Neural cell (in vitro differentiated cells): ENCODE measurements at regions not wholly inside any gene's neighbourhood (a gene's known extent, or its start where the extent isn't known, plus 50 kb on each side); places are given as distances from the start of the nearest gene placed in this dataset.

ENCODE experiments used
- H2AFZ ChIP-seq: fragments of 200-600, 300-800 bp; sonication (generic), shearing (Covaris generic); 2 replicates; pipeline ENCODE4 v1.6.0; 2014; ENCODE audit warnings: low read depth, mild to moderate bottlenecking, antibody characterized with exemption, low read length, moderate library complexity
- H3F3A ChIP-seq: fragments of 200-600 bp; shearing (Covaris generic); 2 replicates; pipeline ENCODE4 v1.6.1; 2016; ENCODE audit warnings: mild to moderate bottlenecking, moderate library complexity, mixed read lengths, antibody characterized with exemption, low read length; ENCODE audit not compliant: insufficient read depth, poor library complexity, severe bottlenecking
- H3K27ac ChIP-seq: fragments of 200-600, 300-800 bp; sonication (generic), shearing (Covaris generic); 2 replicates; pipeline ENCODE4 v1.5.1; 2014; ENCODE audit warnings: mild to moderate bottlenecking, low read length, moderate library complexity
- H3K27me3 ChIP-seq: fragments of 300-800, 200-600 bp; sonication (generic), shearing (Covaris generic); 2 replicates; pipeline ENCODE4 v1.6.0; 2014; ENCODE audit warnings: mild to moderate bottlenecking, low read depth, low read length, moderate library complexity; ENCODE audit not compliant: insufficient read depth
- H3K36me3 ChIP-seq: fragments of 300-800, 200-600 bp; sonication (generic), shearing (Covaris generic); 2 replicates; pipeline ENCODE4 v1.5.1; 2014; ENCODE audit warnings: mild to moderate bottlenecking, antibody characterized with exemption, low read length, moderate library complexity; ENCODE audit not compliant: insufficient read depth
- H3K4me2 ChIP-seq: fragments of 300-800, 200-600 bp; sonication (generic), shearing (Covaris generic); 2 replicates; pipeline ENCODE4 v1.6.0; 2014; ENCODE audit warnings: mild to moderate bottlenecking, low read length
- H3K4me3 ChIP-seq: fragments of 300-800, 200-600 bp; sonication (generic), shearing (Covaris generic); 2 replicates; pipeline ENCODE4 v1.5.1; 2014; ENCODE audit warnings: mild to moderate bottlenecking, low read length, moderate library complexity
- H3K79me2 ChIP-seq: fragments of 200-600 bp; shearing (Covaris generic); replicated peaks from 2 replicates; pipeline ENCODE4 v1.6.0; 2014; ENCODE audit warnings: mild to moderate bottlenecking, low read length, moderate library complexity; ENCODE audit not compliant: insufficient read depth
- H3K9ac ChIP-seq: fragments of 300-800, 200-600 bp; sonication (generic), shearing (Covaris generic); 2 replicates; pipeline ENCODE4 v1.6.1; 2016; ENCODE audit warnings: mild to moderate bottlenecking, low read length, mixed read lengths
- H3K9me2 ChIP-seq: fragments of 200-600 bp; shearing (Covaris generic); 2 replicates; pipeline ENCODE4 v1.6.1; 2016; ENCODE audit warnings: mild to moderate bottlenecking, low read length, mixed read lengths; ENCODE audit not compliant: insufficient read depth
- H3K9me3 ChIP-seq: fragments of 200-600, 300-800 bp; sonication (generic), shearing (Covaris generic); 2 replicates; pipeline ENCODE4 v1.6.1; 2016; ENCODE audit warnings: mild to moderate bottlenecking, mixed run types, low read length, moderate library complexity, mixed read lengths
- H4K20me1 ChIP-seq: fragments of 200-600 bp; shearing (Covaris generic); 2 replicates; pipeline ENCODE4 v1.6.1; 2016; ENCODE audit warnings: mild to moderate bottlenecking, mixed run types; ENCODE audit not compliant: insufficient read depth
- CTCF ChIP-seq: fragments of 450-650 bp; IDR thresholded peaks from 2 replicates; pipeline ENCODE4 v1.5.1; 2014; ENCODE audit warnings: antibody characterized with exemption, mild to moderate bottlenecking, moderate library complexity; ENCODE audit not compliant: poor library complexity, severe bottlenecking
- EP300 ChIP-seq: fragments of 450-650 bp; conservative IDR thresholded peaks from 2 replicates; pipeline ENCODE4 v1.6.1; 2014; ENCODE audit warnings: antibody characterized with exemption, mild to moderate bottlenecking, moderate library complexity; ENCODE audit not compliant: poor library complexity, severe bottlenecking
- EZH2 ChIP-seq: fragments of 200-600, 300-800 bp; shearing (Covaris generic), sonication (generic); IDR thresholded peaks from 2 replicates; pipeline ENCODE4 v1.6.1; 2014; ENCODE audit warnings: antibody characterized with exemption, low read length, borderline replicate concordance, mild to moderate bottlenecking; ENCODE audit not compliant: insufficient read depth, poor library complexity, severe bottlenecking
- MXI1 ChIP-seq: fragments of 450-650 bp; conservative IDR thresholded peaks from 2 replicates; pipeline ENCODE4 v1.6.1; 2014; ENCODE audit warnings: antibody characterized with exemption, mild to moderate bottlenecking; ENCODE audit not compliant: poor library complexity, severe bottlenecking
- POLR2AphosphoS5 ChIP-seq: IDR thresholded peaks from 2 replicates; pipeline ENCODE4 v1.6.1; 2012
- RAD21 ChIP-seq: fragments of 450-650 bp; conservative IDR thresholded peaks from 2 replicates; pipeline ENCODE4 v1.6.1; 2014; ENCODE audit warnings: antibody characterized with exemption, mild to moderate bottlenecking, moderate library complexity
- REST ChIP-seq: IDR thresholded peaks from 2 replicates; pipeline ENCODE4 v1.6.1; 2012; ENCODE audit warnings: borderline replicate concordance
- SMC3 ChIP-seq: fragments of 450-650 bp; conservative IDR thresholded peaks from 2 replicates; pipeline ENCODE4 v1.6.1; 2014; ENCODE audit warnings: antibody characterized with exemption, mild to moderate bottlenecking, moderate library complexity; ENCODE audit not compliant: poor library complexity
- TAF1 ChIP-seq: IDR thresholded peaks from 2 replicates; pipeline ENCODE4 v1.6.1; 2012; ENCODE audit warnings: low read depth

GRCh38 chr2:194095359-194095758 lies 1561.7 kb upstream of the SLC39A10 start:
- no peaks in the 10 kb centered on the region for H4K20me1 ChIP-seq
- no peak overlapping the region for H3K4me3 ChIP-seq
- no peak overlapping the region for H3K4me2 ChIP-seq
- H3K9ac ChIP-seq = no peak overlapping the region
- H3K9me3 ChIP-seq = no peaks in the 10 kb centered on the region
- TF ChIP-seq TAF1 (no peak), RAD21 (no peak), MXI1 (no peak), EZH2 (no peak), EP300 (no peak), CTCF (no peak), POLR2AphosphoS5 (no peak), SMC3 (no peak), REST (no peak)
- no peaks in the 10 kb centered on the region for H3K79me2 ChIP-seq
- H2AFZ ChIP-seq = no peak overlapping the region
- H3F3A ChIP-seq = no peaks in the 10 kb centered on the region
- no peak overlapping the region for H3K27ac ChIP-seq
- H3K27me3 ChIP-seq = no peaks in the 10 kb centered on the region
- H3K9me2 ChIP-seq = no peaks in the 10 kb centered on the region
- H3K36me3 ChIP-seq = no peaks in the 10 kb centered on the region

- H4K20me1 ChIP-seq = no peaks in the 10 kb centered on the region
- H3K36me3 ChIP-seq = no peaks in the 10 kb centered on the region
- H3K9ac ChIP-seq = no peak overlapping the region
- no peak overlapping the region for H3K4me2 ChIP-seq
- no peaks in the 10 kb centered on the region for H3F3A ChIP-seq
- no peak overlapping the region for H2AFZ ChIP-seq
- H3K4me3 ChIP-seq = no peak overlapping the region
- no peaks in the 10 kb centered on the region for H3K9me3 ChIP-seq
- no peaks in the 10 kb centered on the region for H3K27me3 ChIP-seq
- no peak overlapping the region for H3K27ac ChIP-seq
- no peak for TF ChIP-seq EZH2
- no peak for TF ChIP-seq REST
- no peak for TF ChIP-seq RAD21
- TF ChIP-seq MXI1 = no peak
- no peak for TF ChIP-seq TAF1
- TF ChIP-seq CTCF = no peak
- no peak for TF ChIP-seq EP300
- no peak for TF ChIP-seq SMC3
- H3K9me2 ChIP-seq = no peaks in the 10 kb centered on the region
- H3K79me2 ChIP-seq = no peaks in the 10 kb centered on the region
Measured at GRCh38 chr2:194090251-194090905, 1566.6 kb upstream of the SLC39A10 start.
